D341Med (cell line): ENCODE measurements at regions not wholly inside any gene's neighbourhood (a gene's known extent, or its start where the extent isn't known, plus 50 kb on each side); places are given as distances from the start of the nearest gene placed in this dataset.

Source experiments
- DNase-seq: peaks from one replicate; pipeline ENCODE4 v3.0.0; 2012; ENCODE audit warnings: low spot score

GRCh38 chr6:21997119-21998037 is 299.5 kb downstream of the PRL start:
- DNase-seq = no peak

GRCh38 chr6:21998582-21998981 is 298.3 kb downstream of the PRL start:
- DNase-seq = no peak

- no peak for DNase-seq
Measured at GRCh38 chr6:21999012-21999528, 297.8 kb downstream of the PRL start.

GRCh38 chr6:21999741-22000140 is 297.1 kb downstream of the PRL start:
- no peak for DNase-seq

GRCh38 chr6:22001396-22002027 is 295.3 kb downstream of the PRL start:
- no peak for DNase-seq

- no peak for DNase-seq
Measured at GRCh38 chr6:22003287-22003686, 293.5 kb downstream of the PRL start.

- DNase-seq = no peak
Measured at GRCh38 chr6:22006795-22007194, 290.0 kb downstream of the PRL start.

- DNase-seq = no peak
Measured at GRCh38 chr6:22007469-22007868, 289.4 kb downstream of the PRL start.

GRCh38 chr6:22008248-22008836 is 288.5 kb downstream of the PRL start:
- no peak for DNase-seq

- no peak for DNase-seq
Measured at GRCh38 chr6:22010102-22010501, 286.7 kb downstream of the PRL start.

GRCh38 chr6:22015216-22015615 is 281.6 kb downstream of the PRL start:
- DNase-seq = no peak

- no peak for DNase-seq
Measured at GRCh38 chr6:22015944-22016343, 280.9 kb downstream of the PRL start.

GRCh38 chr6:22017272-22017671 is 279.6 kb downstream of the PRL start:
- no peak for DNase-seq

- DNase-seq = no peak
Measured at GRCh38 chr6:22017766-22018165, 279.1 kb downstream of the PRL start.

GRCh38 chr6:22019857-22020256 is 277.0 kb downstream of the PRL start:
- no peak for DNase-seq

- DNase-seq = no peak
Measured at GRCh38 chr6:22020299-22021003, 276.4 kb downstream of the PRL start.

- DNase-seq = no peak
Measured at GRCh38 chr6:22021966-22022365, 274.9 kb downstream of the PRL start.

- no peak for DNase-seq
Measured at GRCh38 chr6:22023937-22024336, 272.9 kb downstream of the PRL start.

GRCh38 chr6:22024973-22025467 is 271.8 kb downstream of the PRL start:
- DNase-seq = no peak

GRCh38 chr6:22025468-22026163 is 271.2 kb downstream of the PRL start:
- DNase-seq = no peak

GRCh38 chr6:22026164-22026678 is 270.6 kb downstream of the PRL start:
- DNase-seq = no peak
